ENCODE measurements at regions not wholly inside any gene's neighbourhood (a gene's known extent, or its start where the extent isn't known, plus 50 kb on each side); places are given as distances from the start of the nearest gene placed in this dataset.

GRCh38 chr5:125530833-125531615 is 784.6 kb upstream of the ZNF608 start:
- no peaks in the 10 kb centered on the region for H3K9me3 ChIP-seq
- H3K4me1 ChIP-seq, result peaks cover 0 to 13% of the 10 kb centered on the region in 2 donors
- WGBS, 2 donors, result 96% methylated on average over 5 of the region's 5 CpGs
- H3K27ac ChIP-seq, result no peak overlapping the region
- no peak for DNase-seq
- H3K36me3 ChIP-seq, result no peaks in the 10 kb centered on the region
- H3K4me3 ChIP-seq (replicated peaks in 1 of 3), result no peak overlapping the region
- intact Hi-C loops (cut with DNase I), result no loop called here
- H3K27me3 ChIP-seq, result no peaks in the 10 kb centered on the region
- no peak for TF ChIP-seq POLR2A (IDR thresholded peaks at IDR 0.05)

GRCh38 chr5:125536095-125536494 is 789.7 kb upstream of the ZNF608 start:
- H3K4me3 ChIP-seq (replicated peaks in 1 of 3), result no peak overlapping the region
- DNase-seq, result no peak
- no peak overlapping the region for H3K27ac ChIP-seq
- no peaks in the 10 kb centered on the region for H3K27me3 ChIP-seq
- intact Hi-C loops (cut with DNase I), result no loop called here
- H3K9me3 ChIP-seq, result no peaks in the 10 kb centered on the region
- no peaks in the 10 kb centered on the region for H3K4me1 ChIP-seq
- no peaks in the 10 kb centered on the region for H3K36me3 ChIP-seq
- TF ChIP-seq POLR2A (IDR thresholded peaks at IDR 0.05) (no peak), CTCF (IDR thresholded peaks at IDR 0.05) (no peak)

GRCh38 chr5:125536582-125536981 is 790.1 kb upstream of the ZNF608 start:
- WGBS, 2 donors, result 61 to 70% methylated on average over 1 of the region's 1 CpG
- no peak for DNase-seq
- no peaks in the 10 kb centered on the region for H3K27me3 ChIP-seq
- intact Hi-C loops (cut with DNase I), result no loop called here
- no peaks in the 10 kb centered on the region for H3K36me3 ChIP-seq
- no peak for TF ChIP-seq CTCF (IDR thresholded peaks at IDR 0.05)
- H3K27ac ChIP-seq, result no peak overlapping the region
- no peak overlapping the region for H3K4me3 ChIP-seq (replicated peaks in 1 of 3)
- no peaks in the 10 kb centered on the region for H3K9me3 ChIP-seq
- H3K4me1 ChIP-seq, result no peaks in the 10 kb centered on the region

- no peak for DNase-seq
- Histone ChIP-seq H3K4me1 (no peaks in the 10 kb centered on the region), H3K27me3 (no peaks in the 10 kb centered on the region), H3K36me3 (no peaks in the 10 kb centered on the region), H3K9me3 (no peaks in the 10 kb centered on the region), H3K4me3 (replicated peaks in 1 of 3) (no peak overlapping the region), H3K27ac (no peak overlapping the region)
- WGBS, 2 donors, result 85 to 98% methylated on average over 2 of the region's 2 CpGs
- intact Hi-C loops (cut with DNase I), result no loop called here
- TF ChIP-seq POLR2A (IDR thresholded peaks at IDR 0.05), result no peak
- TF ChIP-seq CTCF (IDR thresholded peaks at IDR 0.05), result no peak
Observed at GRCh38 chr5:125537661-125538060, 791.2 kb upstream of the ZNF608 start.

- 82 to 88% methylated on average over 2 of the region's 2 CpGs for WGBS, 2 donors
- no peaks in the 10 kb centered on the region for H3K9me3 ChIP-seq
- no peaks in the 10 kb centered on the region for H3K4me1 ChIP-seq
- no peak for DNase-seq
- TF ChIP-seq POLR2A (IDR thresholded peaks at IDR 0.05) (no peak), CTCF (IDR thresholded peaks at IDR 0.05) (no peak)
- H3K27me3 ChIP-seq, result no peaks in the 10 kb centered on the region
- H3K4me3 ChIP-seq (replicated peaks in 1 of 3), result no peak overlapping the region
- H3K36me3 ChIP-seq, result no peaks in the 10 kb centered on the region
- intact Hi-C loops (cut with DNase I), result no loop called here
- H3K27ac ChIP-seq, result no peak overlapping the region
Observed at GRCh38 chr5:125538469-125538868, 792.0 kb upstream of the ZNF608 start.
